ENCODE measurements at regions not wholly inside any gene's neighbourhood (a gene's known extent, or its start where the extent isn't known, plus 50 kb on each side); places are given as distances from the start of the nearest gene placed in this dataset.

DNA sequence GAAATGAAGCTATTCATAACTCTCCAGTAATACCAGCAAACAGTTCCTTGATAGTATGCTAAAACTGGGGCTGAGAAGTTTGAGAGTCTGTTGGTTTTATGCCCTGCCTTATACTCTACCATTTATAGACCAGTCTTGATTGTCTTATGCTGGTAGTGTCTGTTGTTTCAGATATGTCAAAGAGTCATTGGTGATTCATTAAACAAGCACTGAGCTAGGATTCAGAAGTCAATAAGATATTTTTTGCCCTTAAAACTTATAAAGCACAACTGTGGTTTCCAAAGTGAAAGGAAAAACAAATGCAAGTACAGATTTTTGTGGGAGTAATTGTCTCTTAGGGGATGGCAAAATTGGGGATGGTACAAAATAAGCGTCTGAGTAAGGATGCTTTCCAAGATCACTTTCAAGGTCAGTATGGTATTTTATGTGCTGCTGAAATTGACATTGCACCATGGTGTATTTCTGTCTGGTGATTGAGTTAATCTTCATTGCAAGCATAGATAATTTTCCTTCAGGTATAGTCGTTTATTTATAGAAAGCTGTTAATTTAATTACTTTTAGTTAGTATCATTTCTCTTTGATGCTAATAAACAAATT is 289.5 kb upstream of the E2F7 start:
- Histone ChIP-seq H3K36me3 (ENCODE audit: control insufficient read depth in 2 of 2, insufficient read depth in 1 of 2, low read length in 2 of 2) (no peaks in the 10 kb centered on the region), H3K9me3 (ENCODE audit: control insufficient read depth, insufficient read depth, low read depth, low read length) (no peaks in the 10 kb centered on the region; the same call in 1 of the 2 replicates), H3K27ac (ENCODE audit: extremely low read depth, low read depth, low read length) (no peak overlapping the region), H3K4me1 (ENCODE audit: control insufficient read depth, insufficient read depth, low read length) (no peaks in the 10 kb centered on the region), H3K4me3 (ENCODE audit: low read depth, low read length) (no peak overlapping the region)
- TF ChIP-seq, protein P1, sequence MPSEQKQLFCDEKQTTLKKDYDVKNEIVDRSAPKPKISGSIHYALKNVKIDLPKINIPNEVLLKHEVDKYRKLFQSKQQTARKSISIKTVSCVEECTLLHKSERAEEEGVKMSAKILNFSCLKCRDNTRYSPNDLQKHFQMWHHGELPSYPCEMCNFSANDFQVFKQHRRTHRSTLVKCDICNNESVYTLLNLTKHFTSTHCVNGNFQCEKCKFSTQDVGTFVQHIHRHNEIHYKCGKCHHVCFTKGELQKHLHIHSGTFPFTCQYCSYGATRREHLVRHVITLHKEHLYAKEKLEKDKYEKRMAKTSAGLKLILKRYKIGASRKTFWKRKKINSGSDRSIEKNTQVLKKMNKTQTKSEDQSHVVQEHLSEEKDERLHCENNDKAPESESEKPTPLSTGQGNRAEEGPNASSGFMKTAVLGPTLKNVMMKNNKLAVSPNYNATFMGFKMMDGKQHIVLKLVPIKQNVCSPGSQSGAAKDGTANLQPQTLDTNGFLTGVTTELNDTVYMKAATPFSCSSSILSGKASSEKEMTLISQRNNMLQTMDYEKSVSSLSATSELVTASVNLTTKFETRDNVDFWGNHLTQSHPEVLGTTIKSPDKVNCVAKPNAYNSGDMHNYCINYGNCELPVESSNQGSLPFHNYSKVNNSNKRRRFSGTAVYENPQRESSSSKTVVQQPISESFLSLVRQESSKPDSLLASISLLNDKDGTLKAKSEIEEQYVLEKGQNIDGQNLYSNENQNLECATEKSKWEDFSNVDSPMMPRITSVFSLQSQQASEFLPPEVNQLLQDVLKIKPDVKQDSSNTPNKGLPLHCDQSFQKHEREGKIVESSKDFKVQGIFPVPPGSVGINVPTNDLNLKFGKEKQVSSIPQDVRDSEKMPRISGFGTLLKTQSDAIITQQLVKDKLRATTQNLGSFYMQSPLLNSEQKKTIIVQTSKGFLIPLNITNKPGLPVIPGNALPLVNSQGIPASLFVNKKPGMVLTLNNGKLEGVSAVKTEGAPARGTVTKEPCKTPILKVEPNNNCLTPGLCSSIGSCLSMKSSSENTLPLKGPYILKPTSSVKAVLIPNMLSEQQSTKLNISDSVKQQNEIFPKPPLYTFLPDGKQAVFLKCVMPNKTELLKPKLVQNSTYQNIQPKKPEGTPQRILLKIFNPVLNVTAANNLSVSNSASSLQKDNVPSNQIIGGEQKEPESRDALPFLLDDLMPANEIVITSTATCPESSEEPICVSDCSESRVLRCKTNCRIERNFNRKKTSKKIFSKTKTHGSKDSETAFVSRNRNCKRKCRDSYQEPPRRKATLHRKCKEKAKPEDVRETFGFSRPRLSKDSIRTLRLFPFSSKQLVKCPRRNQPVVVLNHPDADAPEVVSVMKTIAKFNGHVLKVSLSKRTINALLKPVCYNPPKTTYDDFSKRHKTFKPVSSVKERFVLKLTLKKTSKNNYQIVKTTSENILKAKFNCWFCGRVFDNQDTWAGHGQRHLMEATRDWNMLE (tag by site-specific recombination; conservative IDR thresholded peaks at IDR 0.05; ENCODE audit: low read depth) = no peak
- TF ChIP-seq ZNF211 (tag by site-specific recombination; IDR thresholded peaks at IDR 0.05; ENCODE audit: low read depth) (no peak), ZNF2 (tag by site-specific recombination; IDR thresholded peaks at IDR 0.05) (no peak), ZNF560 (tag by site-specific recombination; IDR thresholded peaks at IDR 0.05; ENCODE audit: borderline replicate concordance) (no peak), EGR2 (tag by site-specific recombination; IDR thresholded peaks at IDR 0.05; ENCODE audit: low read depth) (no peak), SP7 (tag by site-specific recombination; IDR thresholded peaks at IDR 0.05) (no peak), ZNF335 (tag by site-specific recombination; conservative IDR thresholded peaks at IDR 0.05) (no peak), ZNF184 (tag by site-specific recombination; IDR thresholded peaks at IDR 0.05) (no peak), ZNF248 (tag by site-specific recombination; IDR thresholded peaks at IDR 0.05) (no peak)
- TF ChIP-seq, protein P2, sequence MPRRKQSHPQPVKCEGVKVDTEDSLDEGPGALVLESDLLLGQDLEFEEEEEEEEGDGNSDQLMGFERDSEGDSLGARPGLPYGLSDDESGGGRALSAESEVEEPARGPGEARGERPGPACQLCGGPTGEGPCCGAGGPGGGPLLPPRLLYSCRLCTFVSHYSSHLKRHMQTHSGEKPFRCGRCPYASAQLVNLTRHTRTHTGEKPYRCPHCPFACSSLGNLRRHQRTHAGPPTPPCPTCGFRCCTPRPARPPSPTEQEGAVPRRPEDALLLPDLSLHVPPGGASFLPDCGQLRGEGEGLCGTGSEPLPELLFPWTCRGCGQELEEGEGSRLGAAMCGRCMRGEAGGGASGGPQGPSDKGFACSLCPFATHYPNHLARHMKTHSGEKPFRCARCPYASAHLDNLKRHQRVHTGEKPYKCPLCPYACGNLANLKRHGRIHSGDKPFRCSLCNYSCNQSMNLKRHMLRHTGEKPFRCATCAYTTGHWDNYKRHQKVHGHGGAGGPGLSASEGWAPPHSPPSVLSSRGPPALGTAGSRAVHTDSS (tag by site-specific recombination; IDR thresholded peaks at IDR 0.05) = no peak
- TF ChIP-seq, protein P3, sequence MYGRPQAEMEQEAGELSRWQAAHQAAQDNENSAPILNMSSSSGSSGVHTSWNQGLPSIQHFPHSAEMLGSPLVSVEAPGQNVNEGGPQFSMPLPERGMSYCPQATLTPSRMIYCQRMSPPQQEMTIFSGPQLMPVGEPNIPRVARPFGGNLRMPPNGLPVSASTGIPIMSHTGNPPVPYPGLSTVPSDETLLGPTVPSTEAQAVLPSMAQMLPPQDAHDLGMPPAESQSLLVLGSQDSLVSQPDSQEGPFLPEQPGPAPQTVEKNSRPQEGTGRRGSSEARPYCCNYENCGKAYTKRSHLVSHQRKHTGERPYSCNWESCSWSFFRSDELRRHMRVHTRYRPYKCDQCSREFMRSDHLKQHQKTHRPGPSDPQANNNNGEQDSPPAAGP (tag by site-specific recombination; IDR thresholded peaks at IDR 0.05) = no peak
- TF ChIP-seq, protein P4, sequence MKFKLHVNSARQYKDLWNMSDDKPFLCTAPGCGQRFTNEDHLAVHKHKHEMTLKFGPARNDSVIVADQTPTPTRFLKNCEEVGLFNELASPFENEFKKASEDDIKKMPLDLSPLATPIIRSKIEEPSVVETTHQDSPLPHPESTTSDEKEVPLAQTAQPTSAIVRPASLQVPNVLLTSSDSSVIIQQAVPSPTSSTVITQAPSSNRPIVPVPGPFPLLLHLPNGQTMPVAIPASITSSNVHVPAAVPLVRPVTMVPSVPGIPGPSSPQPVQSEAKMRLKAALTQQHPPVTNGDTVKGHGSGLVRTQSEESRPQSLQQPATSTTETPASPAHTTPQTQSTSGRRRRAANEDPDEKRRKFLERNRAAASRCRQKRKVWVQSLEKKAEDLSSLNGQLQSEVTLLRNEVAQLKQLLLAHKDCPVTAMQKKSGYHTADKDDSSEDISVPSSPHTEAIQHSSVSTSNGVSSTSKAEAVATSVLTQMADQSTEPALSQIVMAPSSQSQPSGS (tag by site-specific recombination; IDR thresholded peaks at IDR 0.05; ENCODE audit: low read depth) = no peak
- ChIA-PET POLR2A (no interaction called here), CTCF (interaction anchor here (0.7 kb wide), 2 partner anchors 202 to 362 kb away, joined by 3 to 4 read pairs; no protein-coding TSS in a partner anchor)

DNA sequence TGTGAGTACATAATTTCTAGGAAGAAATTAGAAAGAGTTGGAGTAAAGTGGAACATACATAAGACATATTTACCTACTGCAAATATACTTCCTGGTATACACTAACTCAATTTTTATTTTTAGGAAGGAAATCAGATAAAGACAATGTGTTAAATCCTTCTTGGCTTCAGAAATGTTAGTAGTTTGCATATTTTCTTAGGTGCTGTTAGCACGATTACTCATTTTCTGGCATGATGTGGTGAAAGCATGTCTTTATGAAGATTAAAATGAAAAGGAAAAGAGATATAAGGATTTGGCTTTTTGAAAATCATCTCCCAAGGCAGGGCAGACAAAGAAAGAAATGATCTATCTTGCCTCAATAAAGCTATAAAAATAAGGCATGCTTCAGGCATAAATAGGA is 287.6 kb upstream of the E2F7 start:
- POLR2A ChIA-PET = no interaction called here
- TF ChIP-seq GLIS1 (tag by site-specific recombination; IDR thresholded peaks at IDR 0.05) (no peak), KLF9 (tag by site-specific recombination; IDR thresholded peaks at IDR 0.05; ENCODE audit: low read depth) (no peak), ZNF76 (tag by site-specific recombination; IDR thresholded peaks at IDR 0.05; ENCODE audit: borderline replicate concordance, low read depth) (no peak), TRIM28 (IDR thresholded peaks at IDR 0.05; ENCODE audit: borderline replicate concordance, low read length) (no peak), ZBTB7A (tag by site-specific recombination; IDR thresholded peaks at IDR 0.05; ENCODE audit: low read depth) (no peak), MEIS1 (CRISPR knock-in tag; IDR thresholded peaks at IDR 0.05; ENCODE audit: borderline replicate concordance) (no peak), ZNF274 (IDR thresholded peaks at IDR 0.05; ENCODE audit: low read length) (no peak), ZNF274 (tag by site-specific recombination; IDR thresholded peaks at IDR 0.05; ENCODE audit: borderline replicate concordance) (no peak), ZNF707 (tag by site-specific recombination; IDR thresholded peaks at IDR 0.05) (no peak), YY2 (tag by site-specific recombination; IDR thresholded peaks at IDR 0.05) (no peak), ZNF266 (tag by site-specific recombination; IDR thresholded peaks at IDR 0.05; ENCODE audit: low read depth) (no peak), ZNF114 (tag by site-specific recombination; IDR thresholded peaks at IDR 0.05) (no peak)
- TF ChIP-seq, protein P5, sequence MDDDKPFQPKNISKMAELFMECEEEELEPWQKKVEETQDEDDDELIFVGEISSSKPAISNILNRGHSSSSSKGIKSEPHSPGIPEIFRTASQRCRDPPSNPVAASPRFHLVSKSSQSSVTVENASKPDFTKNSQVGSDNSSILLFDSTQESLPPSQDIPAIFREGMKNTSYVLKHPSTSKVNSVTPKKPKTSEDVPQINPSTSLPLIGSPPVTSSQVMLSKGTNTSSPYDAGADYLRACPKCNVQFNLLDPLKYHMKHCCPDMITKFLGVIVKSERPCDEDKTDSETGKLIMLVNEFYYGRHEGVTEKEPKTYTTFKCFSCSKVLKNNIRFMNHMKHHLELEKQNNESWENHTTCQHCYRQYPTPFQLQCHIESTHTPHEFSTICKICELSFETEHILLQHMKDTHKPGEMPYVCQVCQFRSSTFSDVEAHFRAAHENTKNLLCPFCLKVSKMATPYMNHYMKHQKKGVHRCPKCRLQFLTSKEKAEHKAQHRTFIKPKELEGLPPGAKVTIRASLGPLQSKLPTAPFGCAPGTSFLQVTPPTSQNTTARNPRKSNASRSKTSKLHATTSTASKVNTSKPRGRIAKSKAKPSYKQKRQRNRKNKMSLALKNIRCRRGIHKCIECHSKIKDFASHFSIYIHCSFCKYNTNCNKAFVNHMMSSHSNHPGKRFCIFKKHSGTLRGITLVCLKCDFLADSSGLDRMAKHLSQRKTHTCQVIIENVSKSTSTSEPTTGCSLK (tag by site-specific recombination; IDR thresholded peaks at IDR 0.05) = no peak

More for the DNA sequence above, 287.6 kb upstream of the E2F7 start:
- Histone ChIP-seq H3K36me3 (ENCODE audit: control insufficient read depth in 2 of 2, insufficient read depth in 1 of 2, low read length in 2 of 2) (no peaks in the 10 kb centered on the region), H3K4me1 (ENCODE audit: control insufficient read depth, insufficient read depth, low read length) (no peaks in the 10 kb centered on the region), H3K9me3 (ENCODE audit: control insufficient read depth, insufficient read depth, low read depth, low read length) (no peaks in the 10 kb centered on the region), H3K27ac (ENCODE audit: extremely low read depth, low read depth, low read length) (no peak overlapping the region), H3K4me3 (ENCODE audit: low read depth, low read length) (no peak overlapping the region)
- CTCF ChIA-PET = interaction anchor here (0.7 kb wide), 1 partner anchor 324 kb away, joined by 3 read pairs; no protein-coding TSS in a partner anchor

Data from HEK293 (cell line).